SK-N-SH (cell line): ENCODE measurements at regions not wholly inside any gene's neighbourhood (a gene's known extent, or its start where the extent isn't known, plus 50 kb on each side); places are given as distances from the start of the nearest gene placed in this dataset.

Source experiments
- ELF1 ChIP-seq: IDR thresholded peaks from 2 replicates; pipeline ENCODE4 v1.4.0; 2012
- EP300 ChIP-seq, 2 experiments: IDR thresholded peaks; 2 replicates each; pipeline versions ENCODE4 v1.4.0 to v1.6.1; 2012; ENCODE audit warnings: borderline replicate concordance in 1 of 2, low read depth in 1 of 2, low read length in 1 of 2
- EZH2phosphoT487 ChIP-seq: fragments of 200-600 bp; sonication (generic); IDR thresholded peaks from 2 replicates; pipeline ENCODE4 v1.6.1; 2017; ENCODE audit warnings: low read depth, mixed run types, mild to moderate bottlenecking, antibody characterized with exemption, moderate library complexity, borderline replicate concordance
- MXI1 ChIP-seq: IDR thresholded peaks from 2 replicates; pipeline ENCODE4 v1.6.1; 2012; ENCODE audit warnings: mild to moderate bottlenecking, low read depth, low read length, improper control_type of control experiment
- NFIC ChIP-seq: IDR thresholded peaks from 2 replicates; pipeline ENCODE4 v1.4.0; 2012; ENCODE audit warnings: borderline replicate concordance
- NRF1 ChIP-seq: IDR thresholded peaks from 2 replicates; pipeline ENCODE4 v1.6.1; 2012; ENCODE audit warnings: low read depth, mild to moderate bottlenecking, low read length
- POLR2AphosphoS5 ChIP-seq: IDR thresholded peaks from 2 replicates; pipeline ENCODE4 v1.6.1; 2012; ENCODE audit warnings: low read depth, low read length
- RAD21 ChIP-seq: IDR thresholded peaks from 2 replicates; pipeline ENCODE4 v1.6.1; 2012; ENCODE audit warnings: mild to moderate bottlenecking, low read length
- TAF1 ChIP-seq: IDR thresholded peaks from 2 replicates; pipeline ENCODE4 v1.6.1; 2012; ENCODE audit warnings: low read depth, mild to moderate bottlenecking, low read length, moderate library complexity, borderline replicate concordance
- TF ChIP-seq, protein P1 (sequence below): fragments of 200-600 bp; sonication (generic); IDR thresholded peaks from 2 replicates; pipeline ENCODE4 v1.6.1; 2017; ENCODE audit warnings: antibody characterized with exemption, mild to moderate bottlenecking, moderate library complexity
- TF ChIP-seq, protein P2 (sequence below): fragments of 150-350 bp; IDR thresholded peaks from 2 replicates; pipeline ENCODE4 v1.6.1; 2017; ENCODE audit warnings: antibody characterized with exemption, low read length, low read depth, borderline replicate concordance

DNA sequence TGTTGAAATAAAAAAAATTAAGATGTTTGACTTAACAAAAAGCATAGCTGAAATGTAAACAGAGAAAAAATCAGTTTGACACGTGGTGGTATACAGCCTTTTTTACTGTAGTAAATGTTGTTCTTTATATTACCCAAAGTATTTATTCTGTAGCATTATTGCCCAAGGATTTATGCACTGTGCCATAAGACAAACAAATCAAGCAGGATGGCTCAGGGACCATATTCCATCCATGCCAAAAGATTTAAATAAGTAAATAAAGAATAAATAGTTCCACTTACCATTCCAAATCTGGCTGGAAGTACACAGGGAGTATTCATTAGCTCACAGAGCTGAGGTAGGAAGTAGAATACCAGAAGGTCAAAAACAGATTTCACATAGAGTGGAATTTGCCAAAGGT lies 666.7 kb upstream of the CADM2 start:
- TF ChIP-seq, protein P1, sequence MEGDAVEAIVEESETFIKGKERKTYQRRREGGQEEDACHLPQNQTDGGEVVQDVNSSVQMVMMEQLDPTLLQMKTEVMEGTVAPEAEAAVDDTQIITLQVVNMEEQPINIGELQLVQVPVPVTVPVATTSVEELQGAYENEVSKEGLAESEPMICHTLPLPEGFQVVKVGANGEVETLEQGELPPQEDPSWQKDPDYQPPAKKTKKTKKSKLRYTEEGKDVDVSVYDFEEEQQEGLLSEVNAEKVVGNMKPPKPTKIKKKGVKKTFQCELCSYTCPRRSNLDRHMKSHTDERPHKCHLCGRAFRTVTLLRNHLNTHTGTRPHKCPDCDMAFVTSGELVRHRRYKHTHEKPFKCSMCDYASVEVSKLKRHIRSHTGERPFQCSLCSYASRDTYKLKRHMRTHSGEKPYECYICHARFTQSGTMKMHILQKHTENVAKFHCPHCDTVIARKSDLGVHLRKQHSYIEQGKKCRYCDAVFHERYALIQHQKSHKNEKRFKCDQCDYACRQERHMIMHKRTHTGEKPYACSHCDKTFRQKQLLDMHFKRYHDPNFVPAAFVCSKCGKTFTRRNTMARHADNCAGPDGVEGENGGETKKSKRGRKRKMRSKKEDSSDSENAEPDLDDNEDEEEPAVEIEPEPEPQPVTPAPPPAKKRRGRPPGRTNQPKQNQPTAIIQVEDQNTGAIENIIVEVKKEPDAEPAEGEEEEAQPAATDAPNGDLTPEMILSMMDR, result no peak
- TF ChIP-seq ELF1, result no peak
- no peak for TF ChIP-seq RAD21
- TF ChIP-seq EP300 (IDR thresholded peaks at IDR 0.05; ENCODE audit: borderline replicate concordance in 1 of 2, low read depth in 1 of 2, low read length in 1 of 2), result no peak
- no peak for TF ChIP-seq POLR2AphosphoS5
- no peak for TF ChIP-seq MXI1
- TF ChIP-seq TAF1, result no peak
- TF ChIP-seq EZH2phosphoT487, result no peak
- TF ChIP-seq, protein P2, sequence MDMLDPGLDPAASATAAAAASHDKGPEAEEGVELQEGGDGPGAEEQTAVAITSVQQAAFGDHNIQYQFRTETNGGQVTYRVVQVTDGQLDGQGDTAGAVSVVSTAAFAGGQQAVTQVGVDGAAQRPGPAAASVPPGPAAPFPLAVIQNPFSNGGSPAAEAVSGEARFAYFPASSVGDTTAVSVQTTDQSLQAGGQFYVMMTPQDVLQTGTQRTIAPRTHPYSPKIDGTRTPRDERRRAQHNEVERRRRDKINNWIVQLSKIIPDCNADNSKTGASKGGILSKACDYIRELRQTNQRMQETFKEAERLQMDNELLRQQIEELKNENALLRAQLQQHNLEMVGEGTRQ, result no peak
- TF ChIP-seq NFIC, result no peak
- no peak for TF ChIP-seq NRF1
